HCT116 (cell line): ENCODE measurements at regions not wholly inside any gene's neighbourhood (a gene's known extent, or its start where the extent isn't known, plus 50 kb on each side); places are given as distances from the start of the nearest gene placed in this dataset.

ENCODE experiments used
- ATAC-seq: fragments of 200-7000 bp; cut with Tn5 transposase; 2 replicates; pipeline ENCODE4 v1.9.1; 2020; ENCODE audit warnings: mild to moderate bottlenecking, moderate library complexity
- BruUV-seq: library from RNA; stranded (reverse); fragments of 400-500 nt; replicated peaks from 2 replicates; lab custom pipeline; 2021; lab: Mats Ljungman, UMichigan
- CTCF ChIA-PET: fragments of 300-600 bp; sonication (Branson Sonifier 250); formaldehyde crosslinking; loops from one replicate; lab custom pipeline; 2021; ENCODE audit warnings: antibody characterized with exemption; lab: Charles Lee
- POLR2A ChIA-PET: fragments of 300-600, 350-600 bp; sonication (Branson Sonifier 250); formaldehyde crosslinking; loops from one replicate; lab custom pipeline; 2021; ENCODE audit warnings: antibody characterized with exemption; lab: Charles Lee
- RAD21 ChIA-PET, 2 experiments: fragments of 300-600 bp; sonication (Branson Sonifier 250); formaldehyde crosslinking; loops; one replicate each; lab custom pipeline; 2023; ENCODE audit warnings: low total read pairs in 2 of 2; ENCODE audit not compliant: uncharacterized antibody in 2 of 2, unreplicated experiment in 2 of 2, low non-redundant PET in 1 of 2; lab: Charles Lee
- DNase-seq: peaks from one replicate; pipeline ENCODE4 v3.0.0-alpha.2; 2010; ENCODE audit warnings: low read depth, low spot score
- H2AFZ ChIP-seq: fragments of 200-600 bp; shearing (Covaris generic), sonication (generic); 2 replicates; pipeline ENCODE4 v1.6.1; 2017; ENCODE audit warnings: low read depth, mixed run types, mixed read lengths, antibody characterized with exemption, low read length; ENCODE audit not compliant: poor library complexity, severe bottlenecking
- H3K27ac ChIP-seq: 2 replicates; pipeline ENCODE4 v1.5.1; 2012; ENCODE audit warnings: low read depth, low read length
- H3K27me3 ChIP-seq: fragments of 200-600 bp; sonication (generic); 2 replicates; pipeline ENCODE4 v1.6.1; 2016; ENCODE audit warnings: mixed run types, low read length, mixed read lengths; ENCODE audit not compliant: insufficient read depth
- H3K36me3 ChIP-seq, 2 experiments: fragments of 200-500 bp in 1 of 2; fragments of 200-600 bp in 1 of 2; sonication (Bioruptor generic) in 1 of 2; sonication (generic) in 1 of 2; 2 replicates each; pipeline versions ENCODE4 v1.5.1 to v1.6.1; 2014 to 2016; ENCODE audit warnings: low read length in 2 of 2, inconsistent platforms in 1 of 2, mixed read lengths in 1 of 2, mixed run types in 1 of 2; ENCODE audit not compliant: insufficient read depth in 2 of 2, control insufficient read depth in 1 of 2
- H3K4me1 ChIP-seq, 2 experiments: fragments of 200-600 bp in 1 of 2; sonication (generic) in 1 of 2; 2 replicates each; pipeline versions ENCODE4 v1.5.1 to v1.6.1; 2012 to 2017; ENCODE audit warnings: low read length in 2 of 2, inconsistent platforms in 1 of 2, mild to moderate bottlenecking in 1 of 2, mixed read lengths in 1 of 2, mixed run types in 1 of 2, moderate library complexity in 1 of 2; ENCODE audit not compliant: insufficient read depth in 2 of 2, control insufficient read depth in 1 of 2
- H3K4me2 ChIP-seq: fragments of 200-600 bp; sonication (generic); 2 replicates; pipeline ENCODE4 v1.6.1; 2017; ENCODE audit warnings: mixed run types, low read length, mixed read lengths
- H3K4me3 ChIP-seq, 2 experiments: fragments of 200-600 bp in 1 of 2; sonication (generic) in 1 of 2; replicated peaks in 1 of 2; 2 replicates each; pipeline ENCODE4 v1.5.1; 2011 to 2016; ENCODE audit warnings: low read length in 2 of 2, control low read depth in 1 of 2, low read depth in 1 of 2, mild to moderate bottlenecking in 1 of 2, mixed read lengths in 1 of 2, mixed run types in 1 of 2
- H3K79me2 ChIP-seq: fragments of 200-600 bp; sonication (generic); 2 replicates; pipeline ENCODE4 v1.6.1; 2017; ENCODE audit warnings: mild to moderate bottlenecking, mixed run types, low read length, moderate library complexity, mixed read lengths; ENCODE audit not compliant: insufficient read depth
- H3K9ac ChIP-seq: fragments of 200-600 bp; sonication (generic); 2 replicates; pipeline ENCODE4 v1.6.1; 2016; ENCODE audit warnings: low read length, mixed read lengths
- H3K9me2 ChIP-seq: fragments of 200-600 bp; sonication (generic), shearing (Covaris generic); 2 replicates; pipeline ENCODE4 v1.6.1; 2017; ENCODE audit warnings: mixed run types, mild to moderate bottlenecking, moderate library complexity; ENCODE audit not compliant: insufficient read depth
- H3K9me3 ChIP-seq, 2 experiments: fragments of 200-500 bp in 1 of 2; fragments of 200-600 bp in 1 of 2; sonication (Bioruptor generic) in 1 of 2; sonication (generic) in 1 of 2; 2 replicates each; pipeline ENCODE4 v1.6.1; 2014 to 2017; ENCODE audit warnings: low read length in 2 of 2, mixed read lengths in 2 of 2, inconsistent platforms in 1 of 2, low read depth in 1 of 2, mild to moderate bottlenecking in 1 of 2, mixed run types in 1 of 2, moderate library complexity in 1 of 2; ENCODE audit not compliant: control insufficient read depth in 1 of 2, insufficient read depth in 1 of 2
- H4K20me1 ChIP-seq: fragments of 200-600 bp; sonication (generic), shearing (Covaris generic); 2 replicates; pipeline ENCODE4 v1.6.1; 2017; ENCODE audit warnings: mixed run types, mild to moderate bottlenecking, moderate library complexity; ENCODE audit not compliant: insufficient read depth
- CEBPB ChIP-seq: IDR thresholded peaks from 2 replicates; pipeline ENCODE4 v1.6.1; 2012; ENCODE audit warnings: low read depth
- ELF1 ChIP-seq: IDR thresholded peaks from 2 replicates; pipeline ENCODE4 v1.6.1; 2012; ENCODE audit warnings: low read depth, borderline replicate concordance
- FOSL1 ChIP-seq: IDR thresholded peaks from 2 replicates; pipeline ENCODE4 v1.6.1; 2012; ENCODE audit warnings: low read depth
- JUND ChIP-seq: IDR thresholded peaks from 2 replicates; pipeline ENCODE4 v1.6.1; 2012
- POLR2A ChIP-seq: IDR thresholded peaks from 2 replicates; pipeline ENCODE4 v1.7.0; 2011; ENCODE audit warnings: borderline replicate concordance; ENCODE audit not compliant: insufficient read depth, insufficient read length; ENCODE audit errors: extremely low read depth
- POLR2AphosphoS5 ChIP-seq: IDR thresholded peaks from 2 replicates; pipeline ENCODE4 v1.6.1; 2011; ENCODE audit warnings: mild to moderate bottlenecking, low read depth, low read length, moderate library complexity
- RAD21 ChIP-seq: IDR thresholded peaks from 2 replicates; pipeline ENCODE4 v1.6.1; 2012; ENCODE audit warnings: low read depth, mild to moderate bottlenecking
- SIN3A ChIP-seq: IDR thresholded peaks from 2 replicates; pipeline ENCODE4 v1.6.1; 2012; ENCODE audit warnings: low read depth
- SP1 ChIP-seq: IDR thresholded peaks from 2 replicates; pipeline ENCODE4 v1.6.1; 2012; ENCODE audit warnings: low read depth
- SRF ChIP-seq: IDR thresholded peaks from 2 replicates; pipeline ENCODE4 v1.6.1; 2012; ENCODE audit warnings: low read depth
- TCF7L2 ChIP-seq: IDR thresholded peaks from 2 replicates; pipeline ENCODE4 v1.7.0; 2011; ENCODE audit warnings: borderline replicate concordance, inconsistent platforms; ENCODE audit not compliant: insufficient read depth, insufficient read length; ENCODE audit errors: extremely low read depth
- YY1 ChIP-seq: IDR thresholded peaks from 2 replicates; pipeline ENCODE4 v1.6.1; 2011; ENCODE audit warnings: low read length, low read depth, moderate library complexity, mild to moderate bottlenecking; ENCODE audit not compliant: insufficient replicate concordance; ENCODE audit errors: extremely low read depth
- intact Hi-C: fragments of 100-400 bp; cut with micrococcal nuclease; formaldehyde crosslinking; loops from 2 replicates; pipeline ENCODE4 v1.10.0; 2022
- TF ChIP-seq, protein P1 (sequence below): IDR thresholded peaks from 2 replicates; pipeline ENCODE4 v1.6.1; 2012; ENCODE audit warnings: low read depth
- TF ChIP-seq, protein P2 (sequence below): IDR thresholded peaks from 2 replicates; pipeline ENCODE4 v1.6.1; 2012
- TF ChIP-seq, protein P3 (sequence below): IDR thresholded peaks from 2 replicates; pipeline ENCODE4 v1.6.1; 2011; ENCODE audit warnings: mild to moderate bottlenecking, low read length, moderate library complexity; ENCODE audit not compliant: insufficient replicate concordance; ENCODE audit errors: extremely low read depth
- TF ChIP-seq, protein P4 (sequence below): IDR thresholded peaks from 2 replicates; pipeline ENCODE4 v1.6.1; 2012

DNA sequence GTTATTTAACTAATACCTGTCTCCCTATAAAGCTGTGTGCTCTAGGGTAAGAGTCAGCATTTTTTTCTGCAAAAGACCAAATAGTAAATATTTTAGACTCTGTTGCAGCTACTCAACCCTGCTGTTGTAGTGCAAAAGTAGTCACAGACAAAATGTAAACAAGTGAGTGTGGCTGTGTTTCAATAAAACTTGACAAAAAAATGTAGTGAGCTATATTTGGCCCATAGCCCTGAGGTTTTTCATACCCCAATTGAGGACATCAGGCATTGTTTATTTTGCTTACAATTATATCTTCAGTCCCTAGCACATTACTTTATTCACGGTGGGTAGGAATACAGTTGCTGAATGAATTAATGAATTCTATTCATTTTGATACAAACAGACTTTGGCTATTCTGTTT, 58.7 kb upstream of the TBC1D5 start (continued):
- TF ChIP-seq, protein P1, sequence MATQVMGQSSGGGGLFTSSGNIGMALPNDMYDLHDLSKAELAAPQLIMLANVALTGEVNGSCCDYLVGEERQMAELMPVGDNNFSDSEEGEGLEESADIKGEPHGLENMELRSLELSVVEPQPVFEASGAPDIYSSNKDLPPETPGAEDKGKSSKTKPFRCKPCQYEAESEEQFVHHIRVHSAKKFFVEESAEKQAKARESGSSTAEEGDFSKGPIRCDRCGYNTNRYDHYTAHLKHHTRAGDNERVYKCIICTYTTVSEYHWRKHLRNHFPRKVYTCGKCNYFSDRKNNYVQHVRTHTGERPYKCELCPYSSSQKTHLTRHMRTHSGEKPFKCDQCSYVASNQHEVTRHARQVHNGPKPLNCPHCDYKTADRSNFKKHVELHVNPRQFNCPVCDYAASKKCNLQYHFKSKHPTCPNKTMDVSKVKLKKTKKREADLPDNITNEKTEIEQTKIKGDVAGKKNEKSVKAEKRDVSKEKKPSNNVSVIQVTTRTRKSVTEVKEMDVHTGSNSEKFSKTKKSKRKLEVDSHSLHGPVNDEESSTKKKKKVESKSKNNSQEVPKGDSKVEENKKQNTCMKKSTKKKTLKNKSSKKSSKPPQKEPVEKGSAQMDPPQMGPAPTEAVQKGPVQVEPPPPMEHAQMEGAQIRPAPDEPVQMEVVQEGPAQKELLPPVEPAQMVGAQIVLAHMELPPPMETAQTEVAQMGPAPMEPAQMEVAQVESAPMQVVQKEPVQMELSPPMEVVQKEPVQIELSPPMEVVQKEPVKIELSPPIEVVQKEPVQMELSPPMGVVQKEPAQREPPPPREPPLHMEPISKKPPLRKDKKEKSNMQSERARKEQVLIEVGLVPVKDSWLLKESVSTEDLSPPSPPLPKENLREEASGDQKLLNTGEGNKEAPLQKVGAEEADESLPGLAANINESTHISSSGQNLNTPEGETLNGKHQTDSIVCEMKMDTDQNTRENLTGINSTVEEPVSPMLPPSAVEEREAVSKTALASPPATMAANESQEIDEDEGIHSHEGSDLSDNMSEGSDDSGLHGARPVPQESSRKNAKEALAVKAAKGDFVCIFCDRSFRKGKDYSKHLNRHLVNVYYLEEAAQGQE = no peak
- TF ChIP-seq ELF1 (no peak), POLR2A (no peak), FOSL1 (no peak), YY1 (no peak), CEBPB (no peak)

DNA sequence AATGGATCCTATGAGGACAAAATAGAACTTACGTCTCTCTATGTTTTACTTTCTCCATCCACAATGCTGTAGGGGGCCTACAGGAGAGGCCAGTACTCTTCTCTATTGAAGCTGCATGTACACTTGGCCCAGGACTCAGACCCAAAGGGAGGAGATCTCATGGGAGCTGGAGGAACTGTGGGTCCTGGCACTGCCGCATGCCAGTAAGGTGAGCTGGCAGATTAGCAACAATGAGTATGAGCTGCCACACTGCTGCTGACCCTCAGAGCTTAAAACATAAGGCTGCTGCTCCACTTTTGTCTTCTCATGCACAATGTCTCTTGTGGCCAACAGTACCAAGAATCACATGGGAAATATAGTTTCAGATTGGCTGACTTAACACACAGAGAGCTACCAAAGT, 57.8 kb upstream of the TBC1D5 start:
- Histone ChIP-seq H3K79me2 (no peaks in the 10 kb centered on the region), H3K27ac (no peak overlapping the region), H3K4me2 (no peak overlapping the region), H3K9me2 (no peaks in the 10 kb centered on the region), H2AFZ (no peak overlapping the region), H3K27me3 (no peaks in the 10 kb centered on the region), H3K9me3 (no peaks in the 10 kb centered on the region), H3K36me3 (no peaks in the 10 kb centered on the region), H3K4me1 (peaks cover 0 to 7% of the 10 kb centered on the region in 2 experiments; a peak in 1 of 4 replicates), H4K20me1 (no peaks in the 10 kb centered on the region), H3K9ac (no peak overlapping the region), H3K4me3 (no peak overlapping the region)
- ChIA-PET CTCF (interaction anchor here (0.8 kb wide), 1 partner anchor 155 kb away, joined by 3 read pairs; no protein-coding TSS in a partner anchor), POLR2A (no interaction called here), RAD21 (no interaction called here)
- BruUV-seq = no TSS peak
- DNase-seq = no peak
- intact Hi-C loops = no loop called here
- 0 out of 2 replicates have a peak, but pooled peaks have one; percentile 36 for ATAC-seq
- TF ChIP-seq, protein P2, sequence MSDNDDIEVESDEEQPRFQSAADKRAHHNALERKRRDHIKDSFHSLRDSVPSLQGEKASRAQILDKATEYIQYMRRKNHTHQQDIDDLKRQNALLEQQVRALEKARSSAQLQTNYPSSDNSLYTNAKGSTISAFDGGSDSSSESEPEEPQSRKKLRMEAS = no peak
- no peak for TF ChIP-seq POLR2AphosphoS5
- TF ChIP-seq FOSL1 = no peak
- no peak for TF ChIP-seq TCF7L2
- no peak; the same call in 1 of the 2 replicates for TF ChIP-seq JUND
- TF ChIP-seq, protein P1 = no peak
- TF ChIP-seq, protein P3, sequence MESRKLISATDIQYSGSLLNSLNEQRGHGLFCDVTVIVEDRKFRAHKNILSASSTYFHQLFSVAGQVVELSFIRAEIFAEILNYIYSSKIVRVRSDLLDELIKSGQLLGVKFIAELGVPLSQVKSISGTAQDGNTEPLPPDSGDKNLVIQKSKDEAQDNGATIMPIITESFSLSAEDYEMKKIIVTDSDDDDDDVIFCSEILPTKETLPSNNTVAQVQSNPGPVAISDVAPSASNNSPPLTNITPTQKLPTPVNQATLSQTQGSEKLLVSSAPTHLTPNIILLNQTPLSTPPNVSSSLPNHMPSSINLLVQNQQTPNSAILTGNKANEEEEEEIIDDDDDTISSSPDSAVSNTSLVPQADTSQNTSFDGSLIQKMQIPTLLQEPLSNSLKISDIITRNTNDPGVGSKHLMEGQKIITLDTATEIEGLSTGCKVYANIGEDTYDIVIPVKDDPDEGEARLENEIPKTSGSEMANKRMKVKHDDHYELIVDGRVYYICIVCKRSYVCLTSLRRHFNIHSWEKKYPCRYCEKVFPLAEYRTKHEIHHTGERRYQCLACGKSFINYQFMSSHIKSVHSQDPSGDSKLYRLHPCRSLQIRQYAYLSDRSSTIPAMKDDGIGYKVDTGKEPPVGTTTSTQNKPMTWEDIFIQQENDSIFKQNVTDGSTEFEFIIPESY = no peak
- no peak for TF ChIP-seq SP1
- TF ChIP-seq POLR2A = no peak
- no peak for TF ChIP-seq SRF
- TF ChIP-seq, protein P4, sequence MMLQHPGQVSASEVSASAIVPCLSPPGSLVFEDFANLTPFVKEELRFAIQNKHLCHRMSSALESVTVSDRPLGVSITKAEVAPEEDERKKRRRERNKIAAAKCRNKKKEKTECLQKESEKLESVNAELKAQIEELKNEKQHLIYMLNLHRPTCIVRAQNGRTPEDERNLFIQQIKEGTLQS = no peak
- TF ChIP-seq RAD21 = no peak
- TF ChIP-seq CEBPB = no peak
- TF ChIP-seq SIN3A = no peak
